ENCODE measurements at regions not wholly inside any gene's neighbourhood (a gene's known extent, or its start where the extent isn't known, plus 50 kb on each side); places are given as distances from the start of the nearest gene placed in this dataset.
"Not testable (repeated sequence)": the region's sequence is repeated elsewhere in the genome, so short reads cannot be mapped to it uniquely, and the experiment has no call there.

DNA sequence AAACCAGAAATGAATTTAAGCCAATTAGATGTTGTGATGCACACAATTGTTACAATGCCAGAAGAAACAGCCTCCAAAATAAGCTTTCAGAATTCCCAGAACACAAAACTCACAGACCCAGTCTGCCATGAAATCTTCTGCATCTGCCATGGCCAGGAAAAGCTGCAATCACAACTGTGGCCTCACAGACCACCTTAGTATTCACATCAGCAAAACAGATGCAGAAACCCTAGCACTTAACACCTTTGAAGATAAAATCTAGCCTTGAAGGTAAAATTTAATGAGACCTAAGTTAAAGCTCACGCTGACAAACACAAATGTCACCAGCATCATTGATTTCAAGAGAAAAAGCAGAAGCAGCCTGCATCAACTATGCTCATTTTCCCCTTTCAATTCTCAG lies 566.8 kb upstream of the TMPRSS15 start:
- DNase-seq: no peak

- DNase-seq: no peak
Measured at GRCh38 chr21:18970941-18971340, 567.4 kb upstream of the TMPRSS15 start.

DNA sequence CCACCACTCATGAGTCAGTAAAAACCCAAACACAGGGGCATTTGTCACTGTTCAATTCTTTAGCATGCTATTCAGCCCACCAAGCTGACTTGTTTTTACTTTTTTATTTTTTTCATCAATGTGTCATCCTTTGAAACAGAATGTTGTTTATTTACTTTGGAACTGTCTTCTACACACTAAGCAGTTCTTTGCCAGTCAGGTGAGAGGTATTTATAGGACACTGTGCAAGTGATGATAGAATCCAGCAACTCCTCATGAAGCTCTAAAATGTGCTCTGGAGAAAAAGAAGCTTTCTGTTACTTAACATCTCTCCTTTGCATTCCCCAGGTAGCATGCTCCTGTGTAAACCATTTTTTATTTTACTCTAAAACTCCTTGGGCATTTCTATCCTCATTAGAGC lies 582.0 kb upstream of the TMPRSS15 start:
- no peak for DNase-seq

DNA sequence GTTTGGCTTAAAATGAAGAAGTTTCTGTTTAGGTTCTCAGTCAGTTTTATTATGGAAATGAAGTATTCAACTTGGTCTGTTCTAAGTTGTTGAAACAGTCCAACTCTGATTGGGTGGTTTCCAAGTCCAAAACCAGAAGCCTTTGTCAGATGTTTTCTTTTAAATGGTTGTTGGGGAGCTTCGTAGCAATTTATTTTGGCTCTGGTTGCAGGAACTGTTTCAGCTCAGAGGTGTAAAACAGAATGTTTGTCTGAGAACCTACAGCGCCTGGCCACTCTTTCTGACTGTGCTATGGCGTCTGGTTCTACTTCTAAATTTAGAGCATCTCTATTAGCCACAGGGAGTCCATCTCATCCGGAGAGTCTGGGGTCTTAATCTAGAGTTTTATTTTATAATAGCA lies 582.6 kb upstream of the TMPRSS15 start:
- DNase-seq: no peak

- DNase-seq: no peak
Measured at GRCh38 chr21:18987520-18988026, 584.0 kb upstream of the TMPRSS15 start.

GRCh38 chr21:18989953-18990495 lies 586.4 kb upstream of the TMPRSS15 start:
- DNase-seq: no peak

GRCh38 chr21:18991846-18992245 lies 588.3 kb upstream of the TMPRSS15 start:
- no peak for DNase-seq

DNA sequence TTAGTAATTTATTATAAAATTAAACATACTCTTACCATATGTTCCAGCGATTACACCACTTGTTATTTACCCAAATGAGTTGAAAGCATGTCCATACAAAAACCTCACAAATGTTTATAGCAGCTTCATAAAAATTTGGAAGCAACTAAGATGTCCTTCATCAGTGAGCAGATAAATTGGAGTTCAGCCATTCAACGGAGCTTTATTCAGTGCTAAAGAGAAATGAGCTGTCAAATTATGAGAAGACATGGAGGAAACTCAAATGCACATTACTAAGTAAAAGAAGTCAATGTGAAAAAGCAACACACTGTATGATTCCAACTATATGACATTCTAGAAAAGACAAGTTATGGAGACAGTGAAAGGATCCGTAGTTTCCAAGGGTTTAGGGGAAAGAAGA lies 606.7 kb upstream of the TMPRSS15 start:
- no peak for DNase-seq

- DNase-seq: no peak
Measured at GRCh38 chr21:19010996-19011395, 607.4 kb upstream of the TMPRSS15 start.

GRCh38 chr21:19011451-19011850 lies 607.9 kb upstream of the TMPRSS15 start:
- DNase-seq: no peak

DNA sequence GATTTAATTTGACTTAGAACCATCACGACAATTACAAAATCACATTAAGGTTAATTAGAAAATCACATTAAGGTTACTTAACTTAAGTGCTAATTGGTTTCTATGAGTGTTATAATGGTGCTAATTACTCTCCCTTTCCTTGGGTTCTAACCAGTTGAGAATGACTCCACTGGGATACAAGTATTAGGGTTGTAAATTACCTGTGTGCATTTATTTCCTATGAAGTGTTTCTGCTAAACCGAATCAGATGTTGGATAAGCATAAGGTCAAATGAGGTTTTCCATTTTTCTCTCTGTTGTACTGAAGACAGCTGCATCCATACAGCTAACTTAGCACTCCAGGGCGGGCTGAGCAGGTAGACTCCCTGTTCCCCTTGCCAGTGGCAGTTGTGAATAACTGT lies 610.3 kb upstream of the TMPRSS15 start:
- no peak for DNase-seq

DNA sequence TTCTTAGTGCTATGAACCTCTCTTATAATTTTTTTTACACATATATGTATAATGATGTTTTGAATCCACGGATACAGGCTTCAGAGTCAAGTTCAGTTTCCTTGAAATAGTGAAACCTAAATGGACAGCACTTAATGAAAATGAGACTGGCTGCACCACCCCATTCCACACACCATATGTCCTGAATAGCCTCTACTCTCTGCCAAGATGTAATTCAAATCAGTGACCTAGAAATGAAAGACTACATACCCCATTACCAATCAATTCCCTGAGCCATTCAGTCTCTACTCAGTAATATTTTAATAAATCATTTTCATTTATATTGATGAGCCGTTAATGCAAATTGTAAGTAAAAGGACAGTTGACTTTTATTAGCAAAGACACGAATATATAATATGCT lies 614.9 kb upstream of the TMPRSS15 start:
- DNase-seq: no peak

DNA sequence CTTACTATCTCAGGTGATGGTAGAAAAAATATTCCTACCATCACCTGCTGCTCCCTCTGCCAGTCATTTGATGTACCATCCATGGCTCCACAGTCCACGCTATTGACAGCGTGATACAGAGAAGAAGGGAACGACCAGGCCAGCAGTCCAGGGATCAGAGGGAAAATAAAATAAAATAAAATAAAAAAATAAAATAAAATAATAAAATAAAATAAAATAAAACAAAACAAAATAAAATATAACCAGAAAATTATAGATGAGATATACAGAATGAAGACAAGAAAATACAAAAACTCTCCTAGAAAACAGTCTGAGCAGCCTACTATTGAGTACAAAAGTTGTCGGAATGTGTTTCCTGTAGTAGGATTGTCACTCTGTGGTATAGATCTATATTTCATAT lies 619.4 kb upstream of the TMPRSS15 start:
- DNase-seq: no peak

DNA sequence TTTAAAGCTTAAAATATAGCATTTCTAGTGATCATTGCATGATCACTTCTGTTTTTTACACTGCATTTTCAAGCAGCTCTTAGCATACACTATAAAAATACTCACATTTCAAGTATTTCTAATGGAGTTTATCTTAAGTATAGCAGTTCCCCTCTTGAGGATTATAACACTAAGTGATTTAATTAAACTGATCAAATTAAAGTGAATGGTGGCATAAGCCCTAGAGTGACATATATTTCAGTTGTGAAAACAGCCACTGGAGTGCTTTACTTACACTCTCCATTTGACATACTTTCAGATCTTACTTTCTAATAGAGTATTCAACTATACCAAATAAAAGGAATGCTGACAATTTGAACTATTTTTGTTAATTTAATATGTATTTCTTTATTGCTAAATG lies 623.3 kb upstream of the TMPRSS15 start:
- no peak for DNase-seq

GRCh38 chr21:19029816-19030215 lies 626.2 kb upstream of the TMPRSS15 start:
- no peak for DNase-seq

- no peak for DNase-seq
Measured at GRCh38 chr21:19031953-19032352, 628.4 kb upstream of the TMPRSS15 start.

- no peak for DNase-seq
Measured at GRCh38 chr21:19034041-19034440, 630.5 kb upstream of the TMPRSS15 start.

DNA sequence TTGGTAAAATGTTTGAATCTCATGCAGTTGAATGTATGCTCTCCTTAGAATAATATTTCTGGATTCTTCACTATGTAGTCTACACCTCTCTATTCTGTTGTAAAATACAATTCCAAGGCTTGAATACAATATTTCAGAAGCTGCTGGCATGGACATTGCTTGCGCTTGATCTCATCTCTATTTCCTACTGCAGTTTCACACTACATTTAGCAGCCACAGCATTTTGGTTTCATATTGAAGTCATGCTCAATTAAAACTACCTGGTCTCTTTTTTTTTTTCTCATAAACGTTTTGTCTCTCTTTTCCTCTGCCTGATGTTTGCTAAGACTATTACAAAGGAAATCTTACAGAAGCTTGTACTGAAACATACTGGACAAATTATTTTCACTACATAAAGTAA lies 631.0 kb upstream of the TMPRSS15 start:
- no peak for DNase-seq

DNA sequence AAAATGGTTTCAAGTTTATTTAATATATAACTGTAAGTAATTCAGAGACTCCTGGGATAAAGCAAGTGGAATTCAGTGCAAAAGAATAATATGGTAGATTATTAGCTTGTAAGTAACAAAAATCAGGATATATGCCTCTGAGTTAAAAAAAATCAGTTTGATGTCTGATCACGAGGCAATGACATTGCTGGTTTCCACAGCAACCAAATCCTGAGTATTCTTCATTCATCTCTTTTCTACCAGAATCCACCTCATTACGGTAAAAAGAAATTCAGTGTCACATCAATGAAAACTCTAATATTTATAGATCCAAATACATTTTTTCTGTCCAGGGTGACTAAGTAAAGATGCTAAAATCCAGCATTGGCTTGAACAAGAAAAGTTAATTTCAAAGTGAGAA lies 642.3 kb upstream of the TMPRSS15 start:
- DNase-seq: no peak

GRCh38 chr21:19048098-19048672 lies 644.6 kb upstream of the TMPRSS15 start:
- no peak for DNase-seq

- no peak for DNase-seq
Measured at GRCh38 chr21:19049567-19049966, 646.0 kb upstream of the TMPRSS15 start.

- DNase-seq: no peak
Measured at GRCh38 chr21:19065164-19065563, 661.6 kb upstream of the TMPRSS15 start.

- DNase-seq: no peak
Measured at GRCh38 chr21:19076031-19076430, 672.4 kb upstream of the TMPRSS15 start.

DNA sequence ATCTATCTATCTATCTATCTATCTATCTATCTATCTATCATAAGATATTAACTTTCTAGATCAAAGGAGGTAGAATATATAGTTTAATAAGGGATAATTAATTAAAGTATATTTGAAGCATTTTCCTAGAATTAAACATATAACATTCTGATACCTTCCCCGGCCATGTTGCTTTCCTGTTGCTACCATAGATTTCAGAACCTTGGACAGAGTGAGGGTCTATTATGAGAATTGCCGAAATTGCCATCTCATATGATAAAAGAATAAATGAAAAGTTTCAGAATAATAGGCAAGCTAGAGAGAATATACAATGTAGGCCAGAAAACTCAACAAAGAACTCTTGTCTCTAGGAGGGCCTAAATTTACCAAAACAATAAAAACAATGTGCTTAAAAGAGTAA lies 706.1 kb upstream of the TMPRSS15 start:
- DNase-seq: no peak

- not testable (repeated sequence) for DNase-seq
Measured at GRCh38 chr21:19119259-19119658, 715.7 kb upstream of the TMPRSS15 start.
